Keratinocyte (primary cell): ENCODE measurements at regions not wholly inside any gene's neighbourhood (a gene's known extent, or its start where the extent isn't known, plus 50 kb on each side); places are given as distances from the start of the nearest gene placed in this dataset.

Experiments used
- DNase-seq: peaks from one replicate; pipeline ENCODE4 v3.0.0-alpha.2; 2011; ENCODE audit warnings: low read depth, missing footprints, low spot score
- FAIRE-seq: peaks from 2 replicates; lab custom pipeline; 2011; peaks lifted over from hg19 to GRCh38; lab: Jason Lieb, UNC
- H2AFZ ChIP-seq: 2 replicates; pipeline ENCODE4 v1.6.0; 2012; ENCODE audit warnings: low read length, control low read depth, inconsistent platforms; ENCODE audit not compliant: control insufficient read depth
- H3K27ac ChIP-seq: 2 replicates; pipeline ENCODE4 v1.5.1; 2011; ENCODE audit warnings: low read length; ENCODE audit not compliant: control insufficient read depth, insufficient read depth
- H3K27me3 ChIP-seq: 3 replicates; pipeline ENCODE4 v1.6.0; 2011; ENCODE audit warnings: low read length; ENCODE audit not compliant: control insufficient read depth, insufficient read depth; ENCODE audit errors: extremely low read depth
- H3K36me3 ChIP-seq, 2 experiments: 2 replicates in 1 of 2; 3 replicates in 1 of 2; pipeline ENCODE4 v1.5.1; 2011; ENCODE audit warnings: low read length in 2 of 2, mild to moderate bottlenecking in 1 of 2; ENCODE audit not compliant: control insufficient read depth in 2 of 2, insufficient read depth in 2 of 2; ENCODE audit errors: extremely low read depth in 1 of 2
- H3K4me1 ChIP-seq: 3 replicates; pipeline ENCODE4 v1.5.1; 2011; ENCODE audit warnings: low read length; ENCODE audit not compliant: control insufficient read depth, insufficient read depth; ENCODE audit errors: extremely low read depth
- H3K4me2 ChIP-seq: 3 replicates; pipeline ENCODE4 v1.6.0; 2011; ENCODE audit warnings: low read depth, low read length; ENCODE audit not compliant: control insufficient read depth, insufficient read depth; ENCODE audit errors: extremely low read depth
- H3K4me3 ChIP-seq, 3 experiments: fragments of 200-600 bp in 1 of 3; sonication (generic) in 1 of 3; 2 replicates in 2 of 3; 3 replicates in 1 of 3; pipeline ENCODE4 v1.5.1; 2011 to 2016; ENCODE audit warnings: low read length in 3 of 3, mild to moderate bottlenecking in 3 of 3, control low read depth in 2 of 3, inconsistent platforms in 1 of 3, low read depth in 1 of 3, mixed read lengths in 1 of 3, mixed run types in 1 of 3, moderate library complexity in 1 of 3; ENCODE audit not compliant: control insufficient read depth in 2 of 3, insufficient read depth in 2 of 3; ENCODE audit errors: extremely low read depth in 1 of 3
- H3K79me2 ChIP-seq: 2 replicates; pipeline ENCODE4 v1.6.0; 2012; ENCODE audit warnings: low read length; ENCODE audit not compliant: control insufficient read depth, insufficient read depth
- H3K9ac ChIP-seq: 3 replicates; pipeline ENCODE4 v1.6.0; 2011; ENCODE audit warnings: low read length; ENCODE audit not compliant: control insufficient read depth, insufficient read depth; ENCODE audit errors: extremely low read depth
- H3K9me1 ChIP-seq: 3 replicates; pipeline ENCODE4 v1.6.0; 2011; ENCODE audit warnings: low read length; ENCODE audit not compliant: control insufficient read depth, insufficient read depth; ENCODE audit errors: extremely low read depth
- H3K9me3 ChIP-seq: 2 replicates; pipeline ENCODE4 v1.5.1; 2012; ENCODE audit warnings: low read depth, low read length; ENCODE audit not compliant: control insufficient read depth
- H4K20me1 ChIP-seq: 3 replicates; pipeline ENCODE4 v1.6.0; 2011; ENCODE audit warnings: low read length; ENCODE audit not compliant: control insufficient read depth, insufficient read depth; ENCODE audit errors: extremely low read depth
- CTCF ChIP-seq, 3 experiments: IDR thresholded peaks in 1 of 3; conservative IDR thresholded peaks in 1 of 3; optimal IDR thresholded peaks in 1 of 3; 2 replicates in 2 of 3; 3 replicates in 1 of 3; pipeline versions ENCODE3 to v1.5.1; 2011; ENCODE audit warnings: low read length in 3 of 3, mild to moderate bottlenecking in 3 of 3, moderate library complexity in 2 of 3, control low read depth in 1 of 3, inconsistent platforms in 1 of 3; ENCODE audit not compliant: insufficient read depth in 2 of 3; ENCODE audit errors: extremely low read depth in 1 of 3
- EZH2 ChIP-seq: IDR thresholded peaks from one replicate; pipeline ENCODE4 v1.6.1; 2012; ENCODE audit warnings: inconsistent platforms, mild to moderate bottlenecking, low read length, moderate library complexity
- dilution Hi-C: fragments of 300-500 bp; cut with MboI; formaldehyde crosslinking; loops from one replicate; pipeline ENCODE4 v1.7.0; 2020; ENCODE audit warnings: low sequenced_read_pairs; ENCODE audit not compliant: extremely low pct_ligation_motif_present

- Histone ChIP-seq H3K27ac (no peak overlapping the region), H3K36me3 (no peaks in the 10 kb centered on the region), H3K9ac (no peak overlapping the region), H3K27me3 (no peaks in the 10 kb centered on the region), H3K4me3 (no peak overlapping the region), H3K79me2 (no peaks in the 10 kb centered on the region), H4K20me1 (no peaks in the 10 kb centered on the region), H2AFZ (no peak overlapping the region), H3K4me2 (no peak overlapping the region), H3K9me1 (no peaks in the 10 kb centered on the region), H3K4me1 (no peaks in the 10 kb centered on the region), H3K9me3 (no peaks in the 10 kb centered on the region)
- FAIRE-seq, result peak; percentile 64
- DNase-seq, result no peak
- dilution Hi-C loops, result no loop called here
- no peak for TF ChIP-seq EZH2
- TF ChIP-seq CTCF (optimal IDR thresholded peaks at IDR 0.05 in 1 of 3, IDR thresholded peaks at IDR 0.05 in 1 of 3, conservative IDR thresholded peaks at IDR 0.05 in 1 of 3; ENCODE audit: extremely low read depth in 1 of 3, insufficient read depth in 2 of 3, low read length in 3 of 3), result no peak
Measured at GRCh38 chr7:41085244-41085643, 617.6 kb downstream of the INHBA start.

GRCh38 chr7:41084381-41084780 is 618.5 kb downstream of the INHBA start:
- dilution Hi-C loops, result no loop called here
- H3K79me2 ChIP-seq, result no peaks in the 10 kb centered on the region

More at GRCh38 chr7:41084381-41084780, 618.5 kb downstream of the INHBA start:
- peak; percentile 34 for FAIRE-seq
- Histone ChIP-seq H3K27me3 (no peaks in the 10 kb centered on the region), H2AFZ (no peak overlapping the region), H3K9me1 (no peaks in the 10 kb centered on the region), H3K27ac (no peak overlapping the region), H4K20me1 (no peaks in the 10 kb centered on the region), H3K36me3 (no peaks in the 10 kb centered on the region), H3K9me3 (no peaks in the 10 kb centered on the region), H3K4me2 (no peak overlapping the region), H3K4me1 (no peaks in the 10 kb centered on the region), H3K9ac (no peak overlapping the region), H3K4me3 (no peak overlapping the region)
- DNase-seq, result no peak
- TF ChIP-seq EZH2, result no peak
- no peak for TF ChIP-seq CTCF (optimal IDR thresholded peaks at IDR 0.05 in 1 of 3, IDR thresholded peaks at IDR 0.05 in 1 of 3, conservative IDR thresholded peaks at IDR 0.05 in 1 of 3; ENCODE audit: extremely low read depth in 1 of 3, insufficient read depth in 2 of 3, low read length in 3 of 3)
